ENCODE measurements at regions not wholly inside any gene's neighbourhood (a gene's known extent, or its start where the extent isn't known, plus 50 kb on each side); places are given as distances from the start of the nearest gene placed in this dataset.

DNA sequence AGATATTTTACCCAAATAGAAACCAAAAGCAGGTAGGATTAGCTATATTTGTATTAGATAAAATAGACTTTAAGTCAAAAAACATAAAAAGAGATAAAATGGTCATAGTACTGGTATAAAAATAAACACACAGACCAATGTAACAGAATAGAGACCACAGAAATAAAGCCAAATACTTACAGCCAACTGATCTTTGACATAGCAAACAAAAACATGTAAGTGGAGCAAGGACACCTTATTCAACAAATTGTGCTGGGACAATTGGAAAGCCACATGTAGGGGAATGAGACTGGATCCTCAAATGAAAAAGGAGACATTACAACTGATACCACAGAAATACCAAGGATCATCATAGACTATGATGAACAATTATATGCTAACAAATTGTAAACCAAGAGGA, 94.5 kb upstream of the SIRPG start:
- TF ChIP-seq, protein P1, sequence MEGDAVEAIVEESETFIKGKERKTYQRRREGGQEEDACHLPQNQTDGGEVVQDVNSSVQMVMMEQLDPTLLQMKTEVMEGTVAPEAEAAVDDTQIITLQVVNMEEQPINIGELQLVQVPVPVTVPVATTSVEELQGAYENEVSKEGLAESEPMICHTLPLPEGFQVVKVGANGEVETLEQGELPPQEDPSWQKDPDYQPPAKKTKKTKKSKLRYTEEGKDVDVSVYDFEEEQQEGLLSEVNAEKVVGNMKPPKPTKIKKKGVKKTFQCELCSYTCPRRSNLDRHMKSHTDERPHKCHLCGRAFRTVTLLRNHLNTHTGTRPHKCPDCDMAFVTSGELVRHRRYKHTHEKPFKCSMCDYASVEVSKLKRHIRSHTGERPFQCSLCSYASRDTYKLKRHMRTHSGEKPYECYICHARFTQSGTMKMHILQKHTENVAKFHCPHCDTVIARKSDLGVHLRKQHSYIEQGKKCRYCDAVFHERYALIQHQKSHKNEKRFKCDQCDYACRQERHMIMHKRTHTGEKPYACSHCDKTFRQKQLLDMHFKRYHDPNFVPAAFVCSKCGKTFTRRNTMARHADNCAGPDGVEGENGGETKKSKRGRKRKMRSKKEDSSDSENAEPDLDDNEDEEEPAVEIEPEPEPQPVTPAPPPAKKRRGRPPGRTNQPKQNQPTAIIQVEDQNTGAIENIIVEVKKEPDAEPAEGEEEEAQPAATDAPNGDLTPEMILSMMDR (IDR thresholded peaks at IDR 0.05; ENCODE audit: low read depth, low read length), result no peak
- TF ChIP-seq EZH2phosphoT487 (IDR thresholded peaks at IDR 0.05; ENCODE audit: low read depth), result no peak
